Stimulated activated CD8-positive, alpha-beta memory T cell treated with anti-CD3 and anti-CD28 coated beads, Interleukin-4, amount 100 ng/mL, for 24 hours (primary cell): ENCODE measurements at regions not wholly inside any gene's neighbourhood (a gene's known extent, or its start where the extent isn't known, plus 50 kb on each side); places are given as distances from the start of the nearest gene placed in this dataset.

Experiments used
- DNase-seq: peaks from one replicate; pipeline ENCODE4 v3.0.0-alpha.2; 2020; ENCODE audit warnings: low read depth

GRCh38 chr1:208844158-208844557 is 600.0 kb upstream of the PLXNA2 start:
- DNase-seq, result no peak

- DNase-seq, result no peak
These were observed 604.7 kb upstream of the PLXNA2 start for GRCh38 chr1:208848854-208849253.

GRCh38 chr1:208850442-208850841 is 606.3 kb upstream of the PLXNA2 start:
- no peak for DNase-seq

- no peak for DNase-seq
These were observed 607.2 kb upstream of the PLXNA2 start for GRCh38 chr1:208851366-208851765.

GRCh38 chr1:208852911-208853310 is 608.7 kb upstream of the PLXNA2 start:
- no peak for DNase-seq

- DNase-seq, result no peak
These were observed 611.2 kb upstream of the PLXNA2 start for GRCh38 chr1:208855403-208855802.

GRCh38 chr1:208857465-208857864 is 613.3 kb upstream of the PLXNA2 start:
- DNase-seq, result no peak

- no peak for DNase-seq
These were observed 614.6 kb upstream of the PLXNA2 start for GRCh38 chr1:208858738-208859137.

- no peak for DNase-seq
These were observed 620.3 kb upstream of the PLXNA2 start for GRCh38 chr1:208864366-208864965.

- DNase-seq, result no peak
These were observed 622.3 kb upstream of the PLXNA2 start for GRCh38 chr1:208866386-208866955.

GRCh38 chr1:208868554-208868953 is 624.4 kb upstream of the PLXNA2 start:
- DNase-seq, result no peak

- no peak for DNase-seq
These were observed 630.7 kb upstream of the PLXNA2 start for GRCh38 chr1:208874915-208875314.

GRCh38 chr1:208879022-208879421 is 634.8 kb upstream of the PLXNA2 start:
- DNase-seq, result no peak

- DNase-seq, result no peak
These were observed 636.4 kb upstream of the PLXNA2 start for GRCh38 chr1:208880433-208881100.

- no peak for DNase-seq
These were observed 640.9 kb upstream of the PLXNA2 start for GRCh38 chr1:208885060-208885459.

GRCh38 chr1:208885650-208886049 is 641.5 kb upstream of the PLXNA2 start:
- DNase-seq, result no peak

GRCh38 chr1:208888376-208888775 is 644.2 kb upstream of the PLXNA2 start:
- no peak for DNase-seq

- DNase-seq, result no peak
These were observed 648.0 kb upstream of the PLXNA2 start for GRCh38 chr1:208892147-208892546.

GRCh38 chr1:208893251-208893650 is 649.1 kb upstream of the PLXNA2 start:
- no peak for DNase-seq

- DNase-seq, result no peak
These were observed 651.0 kb upstream of the PLXNA2 start for GRCh38 chr1:208895181-208895580.

GRCh38 chr1:208895820-208896219 is 651.6 kb upstream of the PLXNA2 start:
- DNase-seq, result no peak

GRCh38 chr1:208896768-208897167 is 652.6 kb upstream of the PLXNA2 start:
- DNase-seq, result no peak

GRCh38 chr1:208899438-208899837 is 655.3 kb upstream of the PLXNA2 start:
- DNase-seq, result no peak
